H9 (cell line): ENCODE measurements at regions not wholly inside any gene's neighbourhood (a gene's known extent, or its start where the extent isn't known, plus 50 kb on each side); places are given as distances from the start of the nearest gene placed in this dataset.

Experiments
- DNase-seq: peaks from one replicate; pipeline ENCODE4 v3.0.0-alpha.2; 2017
- H2AFZ ChIP-seq: one replicate; pipeline ENCODE4 v1.6.1; 2013; ENCODE audit warnings: mild to moderate bottlenecking, low read length, control low read depth, moderate library complexity
- H2AK5ac ChIP-seq: 2 replicates; pipeline ENCODE4 v1.6.1; 2013; ENCODE audit warnings: low read length, control low read depth, mixed read lengths; ENCODE audit not compliant: insufficient read length
- H2BK120ac ChIP-seq: one replicate; pipeline ENCODE4 v1.6.1; 2013; ENCODE audit warnings: low read depth, mild to moderate bottlenecking, low read length, control low read depth, inconsistent platforms; ENCODE audit not compliant: poor library complexity, severe bottlenecking
- H2BK12ac ChIP-seq: 2 replicates; pipeline ENCODE4 v1.6.1; 2013; ENCODE audit warnings: low read length, control low read depth, mixed read lengths, low read depth; ENCODE audit not compliant: insufficient read length
- H2BK15ac ChIP-seq: 2 replicates; pipeline ENCODE4 v1.6.1; 2013; ENCODE audit warnings: low read depth, low read length, control low read depth
- H2BK20ac ChIP-seq: one replicate; pipeline ENCODE4 v1.6.1; 2013; ENCODE audit warnings: low read depth, mild to moderate bottlenecking, low read length, control low read depth, inconsistent platforms; ENCODE audit not compliant: poor library complexity, severe bottlenecking
- H2BK5ac ChIP-seq: 2 replicates; pipeline ENCODE4 v1.6.1; 2013; ENCODE audit warnings: low read length, control low read depth, mixed read lengths; ENCODE audit not compliant: insufficient read length
- H3K14ac ChIP-seq: 2 replicates; pipeline ENCODE4 v1.6.1; 2013; ENCODE audit warnings: low read length, control low read depth; ENCODE audit not compliant: insufficient read depth
- H3K18ac ChIP-seq: 2 replicates; pipeline ENCODE4 v1.6.1; 2013; ENCODE audit warnings: low read depth, mild to moderate bottlenecking, mixed read lengths, low read length, control low read depth; ENCODE audit not compliant: insufficient read length
- H3K23ac ChIP-seq: 2 replicates; pipeline ENCODE4 v1.6.1; 2013; ENCODE audit warnings: low read length, control low read depth, mixed read lengths, low read depth; ENCODE audit not compliant: insufficient read length
- H3K23me2 ChIP-seq: 2 replicates; pipeline ENCODE4 v1.6.1; 2013; ENCODE audit warnings: low read depth, mild to moderate bottlenecking, mixed read lengths, low read length, control low read depth; ENCODE audit not compliant: insufficient read length, poor library complexity, severe bottlenecking
- H3K27ac ChIP-seq: 2 replicates; pipeline ENCODE4 v1.5.1; 2013; ENCODE audit warnings: low read length, control low read depth, mixed read lengths, low read depth; ENCODE audit not compliant: insufficient read length
- H3K27me3 ChIP-seq: 2 replicates; pipeline ENCODE4 v1.6.1; 2013; ENCODE audit warnings: low read length, control low read depth, inconsistent platforms; ENCODE audit not compliant: insufficient read depth
- H3K4ac ChIP-seq: 2 replicates; pipeline ENCODE4 v1.6.1; 2013; ENCODE audit warnings: low read depth, mild to moderate bottlenecking, control low read depth, inconsistent platforms, low read length, moderate library complexity
- H3K4me1 ChIP-seq: 2 replicates; pipeline ENCODE4 v1.6.1; 2013; ENCODE audit warnings: low read length, control low read depth, inconsistent platforms; ENCODE audit not compliant: insufficient read depth
- H3K4me2 ChIP-seq: 2 replicates; pipeline ENCODE4 v1.6.1; 2013; ENCODE audit warnings: low read length, control low read depth, mixed read lengths; ENCODE audit not compliant: insufficient read length, insufficient read depth
- H3K56ac ChIP-seq: 2 replicates; pipeline ENCODE4 v1.6.1; 2013; ENCODE audit warnings: low read depth, mild to moderate bottlenecking, mixed read lengths, low read length, control low read depth; ENCODE audit not compliant: insufficient read length
- H3K79me1 ChIP-seq: 2 replicates; pipeline ENCODE4 v1.6.1; 2013; ENCODE audit warnings: low read depth, mild to moderate bottlenecking, moderate library complexity, low read length, control low read depth, inconsistent platforms; ENCODE audit not compliant: insufficient read depth, poor library complexity, severe bottlenecking
- H3K79me2 ChIP-seq: 2 replicates; pipeline ENCODE4 v1.6.1; 2013; ENCODE audit warnings: low read length, control low read depth, inconsistent platforms; ENCODE audit not compliant: insufficient read depth
- H3K9ac ChIP-seq: 2 replicates; pipeline ENCODE4 v1.6.1; 2013; ENCODE audit warnings: low read length, control low read depth, mixed read lengths; ENCODE audit not compliant: insufficient read length; ENCODE audit errors: extremely low read depth
- H3K9me3 ChIP-seq: one replicate; pipeline ENCODE4 v1.6.1; 2013; ENCODE audit warnings: low read depth, low read length, inconsistent platforms; ENCODE audit not compliant: control insufficient read depth
- H3T11ph ChIP-seq: one replicate; pipeline ENCODE4 v1.6.1; 2013; ENCODE audit warnings: mild to moderate bottlenecking, low read length, control low read depth, inconsistent platforms
- H4K20me1 ChIP-seq: one replicate; pipeline ENCODE4 v1.6.1; 2013; ENCODE audit not compliant: control insufficient read depth, insufficient read length, insufficient read depth
- H4K5ac ChIP-seq: 2 replicates; pipeline ENCODE4 v1.6.1; 2013; ENCODE audit warnings: low read depth, mild to moderate bottlenecking, mixed read lengths, low read length, control low read depth; ENCODE audit not compliant: insufficient read length
- H4K8ac ChIP-seq: replicated peaks from 2 replicates; pipeline ENCODE4 v1.6.1; 2013; ENCODE audit warnings: low read length, control low read depth, mixed read lengths, low read depth; ENCODE audit not compliant: insufficient read length
- H4K91ac ChIP-seq: 2 replicates; pipeline ENCODE4 v1.6.1; 2013; ENCODE audit warnings: low read depth, mild to moderate bottlenecking, moderate library complexity, mixed read lengths, low read length, control low read depth; ENCODE audit not compliant: insufficient read length
- H3K27ac Mint-ChIP-seq, 3 experiments: 2 replicates in 2 of 3; 3 replicates in 1 of 3; pipeline ENCODE4 v1.8.0; 2020 to 2021; ENCODE audit warnings: mixed read lengths in 3 of 3, mild to moderate bottlenecking in 1 of 3, moderate library complexity in 1 of 3
- H3K27me3 Mint-ChIP-seq: 2 replicates; pipeline ENCODE4 v1.8.0; 2021; ENCODE audit warnings: low read depth, mild to moderate bottlenecking, moderate library complexity, mixed read lengths
- H3K36me3 Mint-ChIP-seq, 3 experiments: 2 replicates in 2 of 3; 3 replicates in 1 of 3; pipeline ENCODE4 v1.8.0; 2020 to 2021; ENCODE audit warnings: low read depth in 3 of 3, mixed read lengths in 3 of 3; ENCODE audit not compliant: insufficient read depth in 1 of 3
- H3K4me1 Mint-ChIP-seq, 2 experiments: 2 replicates each; pipeline ENCODE4 v1.8.0; 2020; ENCODE audit warnings: mixed read lengths in 2 of 2
- H3K4me3 Mint-ChIP-seq, 2 experiments: 2 replicates in 1 of 2; 3 replicates in 1 of 2; pipeline ENCODE4 v1.8.0; 2020 to 2021; ENCODE audit warnings: mild to moderate bottlenecking in 2 of 2, mixed read lengths in 2 of 2, moderate library complexity in 1 of 2
- H3K9me3 Mint-ChIP-seq, 2 experiments: 2 replicates in 1 of 2; 3 replicates in 1 of 2; pipeline ENCODE4 v1.8.0; 2020; ENCODE audit warnings: mild to moderate bottlenecking in 2 of 2, mixed read lengths in 2 of 2, moderate library complexity in 1 of 2
- WGBS: extraction: QIAGEN DNeasy Blood & Tissue Kit; methylation state at CpG from one replicate; pipeline ENCODE4 v1.1.7; 2013; ENCODE audit warnings: missing lambda C conversion rate, low lambda C conversion rate, mixed read lengths; ENCODE audit not compliant: insufficient read length; ENCODE audit errors: extremely low coverage; 5-methylcytosine and 5-hydroxymethylcytosine counted together
- TF ChIP-seq, protein P1 (sequence below): fragments of 200-600 bp; sonication (generic); conservative IDR thresholded peaks from 3 replicates; pipeline ENCODE4 v1.8.0; 2021; ENCODE audit warnings: antibody characterized with exemption, mild to moderate bottlenecking

DNA sequence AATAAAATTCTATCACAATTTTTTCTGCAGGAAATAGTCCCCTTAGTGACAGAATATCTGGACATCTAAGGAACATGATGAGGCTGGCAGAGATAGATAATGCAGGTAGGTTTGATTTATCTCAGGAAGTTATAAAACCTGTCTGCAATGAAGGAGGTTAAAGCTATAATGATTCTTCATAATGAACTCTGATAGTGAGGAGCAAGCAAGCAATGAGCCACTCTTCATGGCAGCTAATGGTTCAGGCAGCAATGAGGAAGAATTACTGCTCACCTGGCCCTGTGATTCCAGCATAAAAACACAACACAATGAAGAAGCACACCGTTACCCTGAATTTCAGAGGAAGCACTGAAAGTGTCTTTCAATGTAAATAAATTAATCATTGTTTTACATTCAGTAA is 599.6 kb upstream of the PKDCC start:
- H3K23me2 ChIP-seq, result no peaks in the 10 kb centered on the region
- no peak overlapping the region for H3K18ac ChIP-seq
- no peak overlapping the region for H3K4me3 Mint-ChIP-seq
- H3K9me3 ChIP-seq, result no peaks in the 10 kb centered on the region
- H3K14ac ChIP-seq, result no peak overlapping the region
- TF ChIP-seq, protein P1, sequence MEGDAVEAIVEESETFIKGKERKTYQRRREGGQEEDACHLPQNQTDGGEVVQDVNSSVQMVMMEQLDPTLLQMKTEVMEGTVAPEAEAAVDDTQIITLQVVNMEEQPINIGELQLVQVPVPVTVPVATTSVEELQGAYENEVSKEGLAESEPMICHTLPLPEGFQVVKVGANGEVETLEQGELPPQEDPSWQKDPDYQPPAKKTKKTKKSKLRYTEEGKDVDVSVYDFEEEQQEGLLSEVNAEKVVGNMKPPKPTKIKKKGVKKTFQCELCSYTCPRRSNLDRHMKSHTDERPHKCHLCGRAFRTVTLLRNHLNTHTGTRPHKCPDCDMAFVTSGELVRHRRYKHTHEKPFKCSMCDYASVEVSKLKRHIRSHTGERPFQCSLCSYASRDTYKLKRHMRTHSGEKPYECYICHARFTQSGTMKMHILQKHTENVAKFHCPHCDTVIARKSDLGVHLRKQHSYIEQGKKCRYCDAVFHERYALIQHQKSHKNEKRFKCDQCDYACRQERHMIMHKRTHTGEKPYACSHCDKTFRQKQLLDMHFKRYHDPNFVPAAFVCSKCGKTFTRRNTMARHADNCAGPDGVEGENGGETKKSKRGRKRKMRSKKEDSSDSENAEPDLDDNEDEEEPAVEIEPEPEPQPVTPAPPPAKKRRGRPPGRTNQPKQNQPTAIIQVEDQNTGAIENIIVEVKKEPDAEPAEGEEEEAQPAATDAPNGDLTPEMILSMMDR, result no peak
- no peaks in the 10 kb centered on the region for H3K79me1 ChIP-seq
- no peak overlapping the region for H2AFZ ChIP-seq
- no peaks in the 10 kb centered on the region for H3K27me3 ChIP-seq
- H4K91ac ChIP-seq, result no peak overlapping the region
- no peak overlapping the region for H3K56ac ChIP-seq
- no peak overlapping the region for H2BK5ac ChIP-seq
- no peak overlapping the region for H2BK12ac ChIP-seq
- no peak overlapping the region for H3K23ac ChIP-seq
- H2BK15ac ChIP-seq, result no peak overlapping the region
- no peak overlapping the region for H2BK20ac ChIP-seq
- H3K4me2 ChIP-seq, result no peak overlapping the region
- H3K4ac ChIP-seq, result no peak overlapping the region
- no peaks in the 10 kb centered on the region for H3K4me1 Mint-ChIP-seq
- no peak overlapping the region for H4K5ac ChIP-seq
- no peaks in the 10 kb centered on the region for H3K36me3 Mint-ChIP-seq
- H4K20me1 ChIP-seq, result no peaks in the 10 kb centered on the region
- no peak for DNase-seq
- no peak overlapping the region for H2AK5ac ChIP-seq
- H3K9ac ChIP-seq, result no peak overlapping the region
- H3K79me2 ChIP-seq, result no peaks in the 10 kb centered on the region
- no peak overlapping the region for H3K27ac Mint-ChIP-seq
- H3K4me1 ChIP-seq, result no peaks in the 10 kb centered on the region
- H2BK120ac ChIP-seq, result no peak overlapping the region
- WGBS, result no CpG with 5 or more reads among the region's 1 CpG
- H4K8ac ChIP-seq, result no peak overlapping the region
- no peaks in the 10 kb centered on the region for H3K9me3 Mint-ChIP-seq
- no peaks in the 10 kb centered on the region for H3K27me3 Mint-ChIP-seq
- H3T11ph ChIP-seq, result no peak overlapping the region
- H3K27ac ChIP-seq, result no peak overlapping the region
